D721Med (cell line): ENCODE measurements at regions not wholly inside any gene's neighbourhood (a gene's known extent, or its start where the extent isn't known, plus 50 kb on each side); places are given as distances from the start of the nearest gene placed in this dataset.
"Not testable (repeated sequence)": the region's sequence is repeated elsewhere in the genome, so short reads cannot be mapped to it uniquely, and the experiment has no call there.

Source experiments
- DNase-seq: peaks from one replicate; pipeline ENCODE4 v3.0.0; 2011; ENCODE audit warnings: low spot score; ENCODE audit not compliant: insufficient read length
- FAIRE-seq: peaks from 2 replicates; lab custom pipeline; 2011; peaks lifted over from hg19 to GRCh38; lab: Jason Lieb, UNC
- TF ChIP-seq, protein P1 (sequence below): IDR thresholded peaks from 2 replicates; pipeline ENCODE4 v1.5.1; 2012; ENCODE audit warnings: mild to moderate bottlenecking, control low read depth; ENCODE audit not compliant: insufficient read depth; ENCODE audit errors: missing control alignments

GRCh38 chr15:96165081-96165480, 165.4 kb upstream of the NR2F2 start:
- TF ChIP-seq, protein P1, sequence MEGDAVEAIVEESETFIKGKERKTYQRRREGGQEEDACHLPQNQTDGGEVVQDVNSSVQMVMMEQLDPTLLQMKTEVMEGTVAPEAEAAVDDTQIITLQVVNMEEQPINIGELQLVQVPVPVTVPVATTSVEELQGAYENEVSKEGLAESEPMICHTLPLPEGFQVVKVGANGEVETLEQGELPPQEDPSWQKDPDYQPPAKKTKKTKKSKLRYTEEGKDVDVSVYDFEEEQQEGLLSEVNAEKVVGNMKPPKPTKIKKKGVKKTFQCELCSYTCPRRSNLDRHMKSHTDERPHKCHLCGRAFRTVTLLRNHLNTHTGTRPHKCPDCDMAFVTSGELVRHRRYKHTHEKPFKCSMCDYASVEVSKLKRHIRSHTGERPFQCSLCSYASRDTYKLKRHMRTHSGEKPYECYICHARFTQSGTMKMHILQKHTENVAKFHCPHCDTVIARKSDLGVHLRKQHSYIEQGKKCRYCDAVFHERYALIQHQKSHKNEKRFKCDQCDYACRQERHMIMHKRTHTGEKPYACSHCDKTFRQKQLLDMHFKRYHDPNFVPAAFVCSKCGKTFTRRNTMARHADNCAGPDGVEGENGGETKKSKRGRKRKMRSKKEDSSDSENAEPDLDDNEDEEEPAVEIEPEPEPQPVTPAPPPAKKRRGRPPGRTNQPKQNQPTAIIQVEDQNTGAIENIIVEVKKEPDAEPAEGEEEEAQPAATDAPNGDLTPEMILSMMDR: no peak
- no peak for FAIRE-seq
- DNase-seq: no peak

DNA sequence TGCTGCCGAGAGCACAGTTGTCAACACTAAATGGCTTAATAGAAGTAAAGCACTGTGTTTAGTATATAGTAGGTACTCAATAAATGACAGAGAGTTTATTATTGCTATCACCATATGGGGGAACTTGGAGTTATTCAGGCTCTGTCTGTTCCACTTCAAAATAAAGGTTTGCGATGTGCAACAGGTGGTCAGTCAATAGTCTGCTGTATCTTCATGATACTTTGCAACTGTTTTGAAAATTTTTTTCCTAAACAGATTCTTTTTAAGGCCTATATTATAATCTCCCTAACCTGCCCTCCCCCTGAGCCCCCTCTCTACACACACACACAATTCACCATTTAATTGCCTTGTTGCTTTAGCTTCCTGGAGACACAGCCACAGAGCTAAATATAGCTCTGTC, 164.7 kb upstream of the NR2F2 start:
- no peak for DNase-seq

GRCh38 chr15:96166223-96167200, 164.0 kb upstream of the NR2F2 start:
- FAIRE-seq (no peak), DNase-seq (no peak)
- TF ChIP-seq, protein P1: no peak

More for the DNA sequence above, 164.7 kb upstream of the NR2F2 start:
- TF ChIP-seq, protein P1: no peak
- FAIRE-seq: no peak

DNA sequence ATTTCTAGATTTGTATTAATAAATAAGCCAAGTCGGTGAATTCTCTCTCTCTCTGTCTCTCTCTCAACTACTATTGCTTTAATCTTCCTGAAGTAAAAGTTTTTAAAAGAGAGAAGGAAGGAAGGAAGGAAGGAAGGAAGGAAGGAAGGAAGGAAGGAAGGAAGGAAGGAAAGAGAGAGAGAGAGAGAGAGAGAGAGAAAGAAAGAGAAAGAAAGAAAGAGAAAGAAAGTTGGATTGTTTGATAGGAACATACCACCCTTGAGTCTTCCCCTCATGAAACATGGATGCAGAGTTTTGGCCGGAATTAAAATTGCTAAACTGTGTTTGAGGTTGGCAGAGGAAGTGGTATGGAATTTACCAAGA, 159.9 kb upstream of the NR2F2 start:
- FAIRE-seq, DNase-seq: not testable (repeated sequence)

DNA sequence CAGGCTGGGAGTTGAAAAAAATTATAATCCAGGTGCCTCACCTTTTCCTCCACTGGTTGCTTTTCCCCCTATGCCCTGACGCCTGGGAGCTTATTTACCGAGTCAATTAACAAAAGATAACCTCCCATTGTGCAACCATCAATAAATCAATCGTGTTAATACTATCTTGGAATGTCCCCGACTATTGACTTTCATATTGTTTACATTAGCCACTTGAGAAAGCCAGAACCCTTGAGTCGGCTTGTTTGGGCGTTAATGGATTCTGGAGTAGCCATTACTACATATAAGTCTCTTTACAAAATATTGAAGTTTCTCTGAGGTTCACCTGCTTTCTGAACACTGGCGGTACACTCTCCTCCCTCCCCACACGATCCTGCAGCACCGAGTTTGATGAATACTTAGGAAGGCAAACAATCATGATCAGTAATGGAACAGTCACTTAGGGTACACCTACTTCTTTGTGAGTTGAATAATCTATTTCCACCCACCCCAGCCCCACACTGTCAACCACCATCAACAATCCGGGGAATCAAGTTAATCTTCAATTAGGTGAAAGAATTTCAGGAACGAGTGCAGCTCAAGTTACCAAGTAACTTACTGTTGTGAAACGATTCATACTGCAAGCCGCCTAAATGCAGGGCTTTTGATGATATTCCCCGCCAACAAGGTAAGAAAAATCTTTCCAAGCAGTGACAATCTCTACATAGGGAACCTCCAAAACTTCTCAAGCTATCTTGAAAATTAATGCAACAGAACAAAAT, 159.3 kb upstream of the NR2F2 start:
- DNase-seq: no peak
- no peak for FAIRE-seq
- TF ChIP-seq, protein P1: no peak

DNA sequence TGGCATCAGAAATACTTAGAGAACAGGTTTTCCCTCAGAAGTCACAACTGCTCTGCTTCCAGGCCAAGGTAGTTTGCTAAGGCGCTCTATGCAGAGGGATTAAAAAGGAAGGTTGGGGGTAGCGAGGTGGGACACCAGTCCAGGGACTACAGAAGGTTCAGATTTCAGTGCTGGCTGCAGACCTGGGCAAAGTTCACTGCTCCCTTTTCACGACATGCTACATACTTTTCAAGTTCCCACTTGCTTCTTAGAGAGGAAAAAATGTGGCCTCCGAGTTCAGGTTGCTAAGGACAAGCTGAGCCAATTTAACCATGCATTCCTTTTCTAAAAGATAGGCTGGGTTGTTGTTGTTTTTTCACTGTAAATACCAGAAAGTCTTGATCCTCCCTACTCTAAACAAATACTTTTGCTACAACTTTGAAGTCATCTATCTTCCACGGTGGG, 158.6 kb upstream of the NR2F2 start:
- FAIRE-seq (no peak), DNase-seq (no peak)
- TF ChIP-seq, protein P1: no peak

DNA sequence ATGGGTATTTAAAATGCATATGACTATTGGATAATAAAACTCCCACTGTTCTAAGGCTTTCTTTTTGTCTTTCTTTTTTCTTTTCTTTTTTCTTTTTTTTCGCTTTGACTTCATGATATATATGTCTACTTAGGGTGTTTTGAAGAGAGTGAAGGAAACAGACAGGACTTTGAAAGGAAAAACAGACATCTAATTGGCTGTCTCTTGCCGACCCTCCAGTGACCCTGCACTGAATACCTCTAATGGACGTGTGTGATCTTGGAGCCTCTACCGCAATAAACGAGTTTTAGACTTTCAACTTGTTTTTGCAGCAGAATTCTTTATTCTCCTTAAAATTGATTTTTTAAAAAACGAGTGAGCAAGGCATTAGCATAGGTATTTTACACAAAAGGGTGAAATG, 158.1 kb upstream of the NR2F2 start:
- TF ChIP-seq, protein P1: no peak
- DNase-seq (no peak), FAIRE-seq (no peak)
